ENCODE measurements at regions not wholly inside any gene's neighbourhood (a gene's known extent, or its start where the extent isn't known, plus 50 kb on each side); places are given as distances from the start of the nearest gene placed in this dataset.

DNA sequence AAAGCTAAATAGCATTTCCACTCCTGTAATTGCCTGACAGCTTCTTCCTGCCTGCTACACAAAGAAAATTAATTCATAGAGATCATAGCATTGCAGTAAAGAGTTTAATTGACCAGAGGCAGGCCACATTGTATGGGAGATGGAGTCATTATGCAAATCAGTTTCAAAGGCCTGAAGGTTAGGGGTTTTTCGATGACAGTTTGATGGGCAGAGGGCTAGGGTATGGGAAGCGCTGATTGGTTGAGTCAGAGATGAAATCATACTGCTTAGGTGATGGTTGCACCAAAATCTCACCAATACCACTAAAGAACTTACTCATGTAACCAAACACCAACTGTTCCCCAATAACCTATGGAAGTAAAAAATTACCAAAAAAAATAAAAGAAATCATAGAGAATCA lies 599.0 kb downstream of the NUP35 start:
- no peak overlapping the region for H3K9ac ChIP-seq (ENCODE audit: low read length)
- H3K27ac ChIP-seq (ENCODE audit: low read depth, low read length, poor library complexity, severe bottlenecking): no peak overlapping the region
- H3K9me3 ChIP-seq (ENCODE audit: low read length): no peaks in the 10 kb centered on the region
- H3F3A ChIP-seq (ENCODE audit: insufficient read depth, low read length): no peaks in the 10 kb centered on the region
- no peaks in the 10 kb centered on the region for H3K9me2 ChIP-seq (ENCODE audit: low read depth, low read length)
- no peaks in the 10 kb centered on the region; the same call in 1 of the 2 replicates for H4K20me1 ChIP-seq (ENCODE audit: insufficient read depth, low read length)
- no peak for TF ChIP-seq CTCF (IDR thresholded peaks at IDR 0.05; ENCODE audit: low read length)
- no peaks in the 10 kb centered on the region for H3K36me3 ChIP-seq (ENCODE audit: insufficient read depth, low read length)
- no peaks in the 10 kb centered on the region for H3K27me3 ChIP-seq (ENCODE audit: insufficient read depth, low read length)
- no peak overlapping the region for H3K4me3 ChIP-seq (ENCODE audit: low read depth, low read length, poor library complexity, severe bottlenecking)
- no peaks in the 10 kb centered on the region for H3K4me1 ChIP-seq (ENCODE audit: insufficient read depth, low read length, severe bottlenecking)
- no peaks in the 10 kb centered on the region for H3K79me2 ChIP-seq (ENCODE audit: insufficient read depth, low read length)
- H2AFZ ChIP-seq (ENCODE audit: low read length): no peak overlapping the region
- H3K4me2 ChIP-seq (ENCODE audit: low read length): no peak overlapping the region

DNA sequence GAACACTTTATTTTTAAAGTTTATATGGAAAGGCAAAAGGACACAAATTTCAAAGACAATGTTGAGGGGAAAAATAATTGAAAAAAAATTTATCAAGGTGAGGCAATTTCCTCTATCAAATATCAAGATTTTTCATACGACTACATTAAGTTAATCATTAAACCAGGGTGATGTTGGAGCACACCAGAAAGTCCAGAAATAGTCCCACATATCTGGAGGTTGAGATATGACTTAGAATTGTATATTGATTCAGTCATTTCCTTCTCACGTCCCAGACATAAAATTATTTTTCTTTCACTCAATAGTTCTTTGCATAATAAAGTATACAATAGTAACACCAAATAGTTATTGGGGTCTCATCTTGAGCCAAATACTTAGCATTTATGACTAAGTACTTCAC lies 605.1 kb downstream of the NUP35 start:
- H3K79me2 ChIP-seq (ENCODE audit: insufficient read depth, low read length): no peaks in the 10 kb centered on the region
- H3K27me3 ChIP-seq (ENCODE audit: insufficient read depth, low read length): no peaks in the 10 kb centered on the region
- H3K36me3 ChIP-seq (ENCODE audit: insufficient read depth, low read length): no peaks in the 10 kb centered on the region
- no peaks in the 10 kb centered on the region for H3K9me3 ChIP-seq (ENCODE audit: low read length)
- no peaks in the 10 kb centered on the region for H4K20me1 ChIP-seq (ENCODE audit: insufficient read depth, low read length)
- no peak overlapping the region for H3K4me3 ChIP-seq (ENCODE audit: low read depth, low read length, poor library complexity, severe bottlenecking)
- TF ChIP-seq CTCF (IDR thresholded peaks at IDR 0.05; ENCODE audit: low read length) (no peak), EZH2 (IDR thresholded peaks at IDR 0.05; ENCODE audit: borderline replicate concordance, low read length) (no peak)
- no peaks in the 10 kb centered on the region for H3F3A ChIP-seq (ENCODE audit: insufficient read depth, low read length)
- no peak overlapping the region for H3K27ac ChIP-seq (ENCODE audit: low read depth, low read length, poor library complexity, severe bottlenecking)
- no peak overlapping the region for H2AFZ ChIP-seq (ENCODE audit: low read length)
- H3K9ac ChIP-seq (ENCODE audit: low read length): no peak overlapping the region
- no peak overlapping the region for H3K4me2 ChIP-seq (ENCODE audit: low read length)
- H3K4me1 ChIP-seq (ENCODE audit: insufficient read depth, low read length, severe bottlenecking): no peaks in the 10 kb centered on the region
- H3K9me2 ChIP-seq (ENCODE audit: low read depth, low read length): no peaks in the 10 kb centered on the region

DNA sequence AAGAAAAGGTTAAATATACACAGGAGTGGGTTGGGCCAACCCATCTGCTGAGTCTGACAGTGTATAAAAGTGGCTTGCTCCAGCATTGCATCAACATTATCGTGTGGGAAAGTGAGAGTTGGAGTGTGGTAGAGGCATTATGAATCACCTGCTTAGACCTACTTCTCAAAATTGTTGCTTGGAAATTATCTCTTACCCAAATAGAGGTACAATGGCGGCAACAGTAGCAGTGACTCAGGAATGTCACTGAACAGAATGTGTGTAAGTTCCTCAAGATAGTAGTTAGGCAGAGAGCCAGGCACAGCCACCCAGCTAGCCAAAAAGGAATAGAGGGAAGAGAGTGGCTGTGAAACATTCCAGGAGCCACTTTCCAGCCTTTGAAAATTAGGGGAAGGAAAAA lies 616.0 kb downstream of the NUP35 start:
- no peaks in the 10 kb centered on the region for H3K9me3 ChIP-seq (ENCODE audit: low read length)
- H3K79me2 ChIP-seq (ENCODE audit: insufficient read depth, low read length): no peaks in the 10 kb centered on the region
- no peaks in the 10 kb centered on the region for H3F3A ChIP-seq (ENCODE audit: insufficient read depth, low read length)
- H3K4me3 ChIP-seq (ENCODE audit: low read depth, low read length, poor library complexity, severe bottlenecking): no peak overlapping the region
- H3K4me2 ChIP-seq (ENCODE audit: low read length): no peak overlapping the region
- no peaks in the 10 kb centered on the region for H3K4me1 ChIP-seq (ENCODE audit: insufficient read depth, low read length, severe bottlenecking)
- H3K9me2 ChIP-seq (ENCODE audit: low read depth, low read length): no peaks in the 10 kb centered on the region
- H4K20me1 ChIP-seq (ENCODE audit: insufficient read depth, low read length): no peaks in the 10 kb centered on the region
- TF ChIP-seq EZH2 (IDR thresholded peaks at IDR 0.05; ENCODE audit: borderline replicate concordance, low read length) (no peak), CTCF (IDR thresholded peaks at IDR 0.05; ENCODE audit: low read length) (no peak)
- H3K27me3 ChIP-seq (ENCODE audit: insufficient read depth, low read length): no peaks in the 10 kb centered on the region
- H3K27ac ChIP-seq (ENCODE audit: low read depth, low read length, poor library complexity, severe bottlenecking): no peak overlapping the region
- no peaks in the 10 kb centered on the region for H3K36me3 ChIP-seq (ENCODE audit: insufficient read depth, low read length)
- no peak overlapping the region for H2AFZ ChIP-seq (ENCODE audit: low read length)
- H3K9ac ChIP-seq (ENCODE audit: low read length): no peak overlapping the region

Data from OCI-LY1 (cell line).